ENCODE measurements at regions not wholly inside any gene's neighbourhood (a gene's known extent, or its start where the extent isn't known, plus 50 kb on each side); places are given as distances from the start of the nearest gene placed in this dataset.
"Not testable (repeated sequence)": the region's sequence is repeated elsewhere in the genome, so short reads cannot be mapped to it uniquely, and the experiment has no call there.

- DNase-seq, result no peak
Observed at GRCh38 chr6:97689078-97689754, 406.2 kb upstream of the MMS22L start.

- DNase-seq, result no peak
Observed at GRCh38 chr6:97697456-97697855, 414.4 kb upstream of the MMS22L start.

GRCh38 chr6:97701801-97702200 is 418.8 kb upstream of the MMS22L start:
- no peak for DNase-seq

- DNase-seq, result no peak
Observed at GRCh38 chr6:97702248-97702647, 419.2 kb upstream of the MMS22L start.

- DNase-seq, result no peak
Observed at GRCh38 chr6:97703661-97704060, 420.6 kb upstream of the MMS22L start.

- no peak for DNase-seq
Observed at GRCh38 chr6:97705568-97705967, 422.6 kb upstream of the MMS22L start.

- DNase-seq, result no peak
Observed at GRCh38 chr6:97712751-97713150, 429.7 kb upstream of the MMS22L start.

GRCh38 chr6:97714772-97715171 is 431.8 kb upstream of the MMS22L start:
- DNase-seq, result no peak

GRCh38 chr6:97717086-97717485 is 434.1 kb upstream of the MMS22L start:
- no peak for DNase-seq

GRCh38 chr6:97726378-97726777 is 443.4 kb upstream of the MMS22L start:
- no peak for DNase-seq

GRCh38 chr6:97732045-97732444 is 449.0 kb upstream of the MMS22L start:
- DNase-seq, result no peak

GRCh38 chr6:97757575-97757974 is 474.6 kb upstream of the MMS22L start:
- DNase-seq, result no peak

- no peak for DNase-seq
Observed at GRCh38 chr6:97765461-97765860, 482.4 kb upstream of the MMS22L start.

- DNase-seq, result no peak
Observed at GRCh38 chr6:97771372-97771771, 488.4 kb upstream of the MMS22L start.

- DNase-seq, result no peak
Observed at GRCh38 chr6:97775012-97775411, 492.0 kb upstream of the MMS22L start.

GRCh38 chr6:97778290-97779038 is 495.4 kb upstream of the MMS22L start:
- DNase-seq, result no peak

- not testable (repeated sequence) for DNase-seq
Observed at GRCh38 chr6:97779039-97779766, 496.2 kb upstream of the MMS22L start.

GRCh38 chr6:97790926-97791590 is 508.0 kb upstream of the MMS22L start:
- DNase-seq, result no peak

GRCh38 chr6:97805596-97805995 is 522.6 kb upstream of the MMS22L start:
- no peak for DNase-seq

- no peak for DNase-seq
Observed at GRCh38 chr6:97812940-97813339, 529.9 kb upstream of the MMS22L start.

GRCh38 chr6:97813889-97814567 is 531.0 kb upstream of the MMS22L start:
- DNase-seq, result no peak

- no peak for DNase-seq
Observed at GRCh38 chr6:97815301-97815812, 532.3 kb upstream of the MMS22L start.

GRCh38 chr6:97816526-97816925 is 533.5 kb upstream of the MMS22L start:
- DNase-seq, result no peak
